Activated B cell treated with CpG ODN at 0.5 μM for 24 hours (primary cell): ENCODE measurements at regions not wholly inside any gene's neighbourhood (a gene's known extent, or its start where the extent isn't known, plus 50 kb on each side); places are given as distances from the start of the nearest gene placed in this dataset.

Source experiments
- ATAC-seq: fragments of 200-7000 bp; cut with Tn5 transposase; one replicate; pipeline ENCODE4 v1.10.0; 2021; ENCODE audit warnings: low read depth, mild to moderate bottlenecking, moderate library complexity
- CTCF ChIA-PET: fragments of 350-600 bp; sonication (Branson Sonifier 250); formaldehyde crosslinking; loops from one replicate; lab custom pipeline; 2021; ENCODE audit warnings: antibody characterized with exemption; lab: Charles Lee
- POLR2A ChIA-PET: fragments of 350-600 bp; sonication (Branson Sonifier 250); formaldehyde crosslinking; loops from one replicate; lab custom pipeline; 2021; ENCODE audit warnings: antibody characterized with exemption; lab: Charles Lee
- DNase-seq: peaks from one replicate; pipeline ENCODE4 v3.0.0; 2022
- H3K27ac Mint-ChIP-seq: one replicate; pipeline ENCODE4 v1.8.0; 2020; ENCODE audit warnings: mixed read lengths
- H3K27me3 Mint-ChIP-seq: one replicate; pipeline ENCODE4 v1.8.0; 2021; ENCODE audit warnings: mixed read lengths
- H3K36me3 Mint-ChIP-seq: one replicate; pipeline ENCODE4 v1.8.0; 2021; ENCODE audit warnings: low read depth, mixed read lengths
- H3K4me1 Mint-ChIP-seq: one replicate; pipeline ENCODE4 v1.8.0; 2021; ENCODE audit warnings: mixed read lengths
- H3K4me3 Mint-ChIP-seq: one replicate; pipeline ENCODE4 v1.8.0; 2020; ENCODE audit warnings: mild to moderate bottlenecking, mixed read lengths
- H3K9me3 Mint-ChIP-seq: one replicate; pipeline ENCODE4 v1.8.0; 2020; ENCODE audit warnings: mixed read lengths
- intact Hi-C: fragments of 100-400 bp; cut with micrococcal nuclease; formaldehyde crosslinking; loops from one replicate; pipeline ENCODE4 v1.15.1; 2024
- TF ChIP-seq, protein P1 (sequence below): fragments of 200-600 bp; IDR thresholded peaks from one replicate; pipeline ENCODE4 v1.8.0; 2022; ENCODE audit warnings: antibody characterized with exemption, mild to moderate bottlenecking

DNA sequence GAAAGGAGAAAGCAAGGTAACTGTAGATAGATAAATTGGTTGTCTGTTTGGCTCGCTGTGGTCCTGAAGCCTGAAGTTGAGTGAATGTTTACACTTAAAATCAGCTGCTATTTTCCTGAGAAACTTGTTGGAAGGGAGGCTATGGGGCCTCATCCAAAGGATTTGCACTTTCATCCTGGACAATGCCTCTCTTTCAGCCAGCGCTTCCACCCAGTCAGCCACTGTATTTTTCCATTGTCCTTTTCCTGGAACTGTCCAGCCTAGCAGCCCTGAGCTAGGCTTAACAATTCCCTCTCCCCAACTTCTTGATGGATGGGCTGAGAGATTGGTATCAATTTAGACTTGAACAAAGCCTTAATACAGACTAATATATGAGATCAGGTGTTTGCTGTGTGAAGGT, 429.2 kb downstream of the DMAC1 start:
- DNase-seq (no peak), ATAC-seq (no peak)
- TF ChIP-seq, protein P1, sequence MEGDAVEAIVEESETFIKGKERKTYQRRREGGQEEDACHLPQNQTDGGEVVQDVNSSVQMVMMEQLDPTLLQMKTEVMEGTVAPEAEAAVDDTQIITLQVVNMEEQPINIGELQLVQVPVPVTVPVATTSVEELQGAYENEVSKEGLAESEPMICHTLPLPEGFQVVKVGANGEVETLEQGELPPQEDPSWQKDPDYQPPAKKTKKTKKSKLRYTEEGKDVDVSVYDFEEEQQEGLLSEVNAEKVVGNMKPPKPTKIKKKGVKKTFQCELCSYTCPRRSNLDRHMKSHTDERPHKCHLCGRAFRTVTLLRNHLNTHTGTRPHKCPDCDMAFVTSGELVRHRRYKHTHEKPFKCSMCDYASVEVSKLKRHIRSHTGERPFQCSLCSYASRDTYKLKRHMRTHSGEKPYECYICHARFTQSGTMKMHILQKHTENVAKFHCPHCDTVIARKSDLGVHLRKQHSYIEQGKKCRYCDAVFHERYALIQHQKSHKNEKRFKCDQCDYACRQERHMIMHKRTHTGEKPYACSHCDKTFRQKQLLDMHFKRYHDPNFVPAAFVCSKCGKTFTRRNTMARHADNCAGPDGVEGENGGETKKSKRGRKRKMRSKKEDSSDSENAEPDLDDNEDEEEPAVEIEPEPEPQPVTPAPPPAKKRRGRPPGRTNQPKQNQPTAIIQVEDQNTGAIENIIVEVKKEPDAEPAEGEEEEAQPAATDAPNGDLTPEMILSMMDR: no peak
- no peaks in the 10 kb centered on the region for H3K9me3 Mint-ChIP-seq
- no peaks in the 10 kb centered on the region for H3K36me3 Mint-ChIP-seq
- CTCF ChIA-PET: no interaction called here
- POLR2A ChIA-PET: no interaction called here
- H3K4me1 Mint-ChIP-seq: no peaks in the 10 kb centered on the region
- intact Hi-C loops: no loop called here
- H3K4me3 Mint-ChIP-seq: no peak overlapping the region
- H3K27ac Mint-ChIP-seq: no peak overlapping the region
- H3K27me3 Mint-ChIP-seq: no peaks in the 10 kb centered on the region

DNA sequence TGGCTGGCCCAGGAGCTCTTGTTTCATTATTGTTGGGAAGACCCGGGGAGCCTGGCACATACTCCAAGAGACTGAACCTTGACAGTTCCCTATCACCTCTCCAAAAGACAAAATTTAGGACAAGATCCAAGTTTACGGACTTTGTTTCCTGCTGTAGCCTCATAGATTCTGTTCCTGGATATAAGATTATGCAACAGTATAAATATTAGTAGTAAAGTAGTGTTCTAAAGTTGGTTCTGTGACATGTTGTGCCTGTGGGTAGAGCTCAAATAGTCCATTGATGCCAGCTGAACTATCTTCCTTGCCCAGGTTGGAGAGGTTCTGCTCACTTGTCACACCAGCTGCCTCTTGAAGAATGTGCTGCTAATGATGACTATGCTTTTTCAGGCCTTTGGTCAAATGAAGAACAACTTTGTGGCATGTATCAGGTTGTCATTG, 430.2 kb downstream of the DMAC1 start:
- CTCF ChIA-PET: no interaction called here
- DNase-seq (no peak), ATAC-seq (no peak)
- Mint-ChIP-seq H3K9me3 (no peaks in the 10 kb centered on the region), H3K4me1 (no peaks in the 10 kb centered on the region), H3K36me3 (no peaks in the 10 kb centered on the region), H3K27ac (no peak overlapping the region), H3K27me3 (no peaks in the 10 kb centered on the region), H3K4me3 (no peak overlapping the region)
- TF ChIP-seq, protein P1: no peak
- POLR2A ChIA-PET: no interaction called here
- intact Hi-C loops: no loop called here

DNA sequence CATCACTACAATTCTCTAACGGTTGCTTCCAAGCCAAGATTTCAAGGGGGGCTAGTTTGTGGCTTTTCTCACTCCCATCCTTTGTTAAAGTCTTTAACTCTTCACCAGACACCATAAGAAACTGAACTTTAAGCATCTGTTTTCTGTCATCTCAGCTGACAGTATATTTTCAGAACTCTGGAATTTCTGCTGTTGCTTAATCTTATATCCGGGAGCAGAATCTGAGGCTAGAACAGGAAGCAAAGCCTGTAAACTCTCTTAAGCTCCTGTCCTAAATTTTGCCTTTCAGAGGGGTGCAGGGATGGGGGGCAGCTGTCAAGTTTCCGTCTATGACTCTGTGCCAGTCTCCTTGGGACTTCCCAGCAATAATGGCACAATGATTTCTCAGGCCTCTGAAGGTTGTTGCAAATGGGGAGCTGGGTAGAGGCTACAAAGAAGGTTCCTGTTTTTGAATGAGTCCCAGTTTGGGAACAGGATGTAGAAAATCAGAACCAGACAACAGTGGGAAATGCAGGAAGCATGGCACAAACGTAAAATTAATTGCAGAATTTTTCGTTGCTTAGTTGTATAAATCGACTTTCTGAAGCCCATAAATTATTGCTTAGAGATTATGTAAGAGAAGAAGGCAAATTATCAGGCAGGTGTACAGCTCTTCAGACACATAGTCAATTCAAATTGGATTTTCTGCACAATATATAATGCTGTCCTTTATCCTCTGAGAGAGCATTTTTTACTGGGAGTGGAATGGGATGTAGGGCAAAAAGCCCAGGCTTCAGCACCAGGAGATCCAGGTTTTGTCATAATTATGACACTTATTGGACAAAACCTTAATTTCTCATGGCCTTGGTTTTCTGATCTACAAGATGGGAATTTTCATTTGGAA, 430.9 kb downstream of the DMAC1 start:
- TF ChIP-seq, protein P1: no peak

DNA sequence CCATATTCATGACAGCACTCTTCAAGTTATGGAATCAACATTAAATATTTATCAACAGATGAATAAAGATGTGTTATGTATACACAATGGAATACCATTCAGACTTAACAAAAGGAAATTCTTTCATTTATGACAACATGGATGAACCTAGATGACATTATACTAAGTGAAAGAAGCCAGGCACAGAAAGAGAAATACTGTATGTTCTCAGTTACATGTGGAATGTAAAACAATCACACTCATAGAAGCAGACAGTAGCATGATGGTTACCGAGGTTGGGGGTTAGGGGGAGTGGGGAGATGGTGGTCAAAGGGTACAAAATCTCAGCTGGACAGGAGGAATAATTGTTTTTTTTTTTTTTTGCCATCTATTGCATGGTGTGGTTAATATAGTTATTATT, 431.9 kb downstream of the DMAC1 start:
- H3K27ac Mint-ChIP-seq: no peak overlapping the region
- DNase-seq (no peak), ATAC-seq (no peak)
- intact Hi-C loops: no loop called here
- no peaks in the 10 kb centered on the region for H3K9me3 Mint-ChIP-seq
- no peaks in the 10 kb centered on the region for H3K4me1 Mint-ChIP-seq
- H3K36me3 Mint-ChIP-seq: no peaks in the 10 kb centered on the region
- ChIA-PET CTCF (no interaction called here), POLR2A (no interaction called here)
- TF ChIP-seq, protein P1: no peak
- H3K4me3 Mint-ChIP-seq: no peak overlapping the region
- no peaks in the 10 kb centered on the region for H3K27me3 Mint-ChIP-seq

More for the DNA sequence above, 430.9 kb downstream of the DMAC1 start:
- H3K27me3 Mint-ChIP-seq: no peaks in the 10 kb centered on the region
- H3K4me3 Mint-ChIP-seq: no peak overlapping the region
- ATAC-seq (no peak), DNase-seq (no peak)
- no peaks in the 10 kb centered on the region for H3K9me3 Mint-ChIP-seq
- ChIA-PET POLR2A (no interaction called here), CTCF (no interaction called here)
- no peaks in the 10 kb centered on the region for H3K4me1 Mint-ChIP-seq
- intact Hi-C loops: no loop called here
- H3K36me3 Mint-ChIP-seq: no peaks in the 10 kb centered on the region
- H3K27ac Mint-ChIP-seq: no peak overlapping the region

DNA sequence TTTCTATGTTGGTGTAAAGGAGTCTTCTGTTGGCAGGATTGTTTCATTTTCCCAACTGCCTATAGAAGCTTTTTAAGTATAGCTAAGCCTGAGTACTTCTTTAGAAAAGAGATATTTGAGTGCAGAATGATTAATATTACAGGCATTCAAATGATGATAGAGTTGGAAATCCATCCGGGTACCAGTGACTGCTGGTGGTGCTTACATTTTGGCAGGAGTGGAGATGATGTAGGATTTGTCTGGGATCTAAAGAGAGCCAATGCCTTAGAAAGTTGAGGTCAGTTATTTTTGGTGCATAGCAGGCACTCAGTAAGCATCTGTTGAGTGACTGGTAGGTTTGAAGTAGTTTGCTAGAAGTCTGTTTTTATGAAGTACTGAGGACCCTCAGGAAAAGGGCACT, 433.5 kb downstream of the DMAC1 start:
- H3K36me3 Mint-ChIP-seq: no peaks in the 10 kb centered on the region
- TF ChIP-seq, protein P1: no peak
- ATAC-seq (no peak), DNase-seq (no peak)
- H3K27ac Mint-ChIP-seq: no peak overlapping the region
- intact Hi-C loops: no loop called here
- H3K9me3 Mint-ChIP-seq: no peaks in the 10 kb centered on the region
- ChIA-PET CTCF (no interaction called here), POLR2A (no interaction called here)
- H3K4me1 Mint-ChIP-seq: no peaks in the 10 kb centered on the region
- no peaks in the 10 kb centered on the region for H3K27me3 Mint-ChIP-seq
- no peak overlapping the region for H3K4me3 Mint-ChIP-seq
